Testis (tissue), 2 donors: ENCODE measurements at regions not wholly inside any gene's neighbourhood (a gene's known extent, or its start where the extent isn't known, plus 50 kb on each side); places are given as distances from the start of the nearest gene placed in this dataset.

Experiments
- CTCF ChIP-seq, 3 experiments: fragments of 450-650 bp in 2 of 3; fragments of 200-600 bp in 1 of 3; sonication (generic) in 1 of 3; IDR thresholded peaks; one replicate each; pipeline ENCODE4 v1.5.1; 2016 to 2019; ENCODE audit warnings: antibody characterized with exemption in 3 of 3, mild to moderate bottlenecking in 2 of 3, moderate library complexity in 1 of 3
- POLR2A ChIP-seq: fragments of 450-650 bp; IDR thresholded peaks from one replicate; pipeline ENCODE4 v1.6.1; 2017; ENCODE audit warnings: antibody characterized with exemption, mild to moderate bottlenecking, moderate library complexity

- TF ChIP-seq CTCF (IDR thresholded peaks at IDR 0.05) (no peak), POLR2A (no peak)
Observed at GRCh38 chr4:137417676-137418075, 114.6 kb downstream of the PCDH18 start.
